Skeletal muscle satellite cell (primary cell): ENCODE measurements at regions not wholly inside any gene's neighbourhood (a gene's known extent, or its start where the extent isn't known, plus 50 kb on each side); places are given as distances from the start of the nearest gene placed in this dataset.
A peak's percentile ranks its signal among the peaks of the same experiment; 100 is the strongest.

Experiments
- H3K27me3 ChIP-seq: 2 replicates; pipeline ENCODE4 v1.7.0; 2013; ENCODE audit warnings: low read length; ENCODE audit not compliant: control insufficient read depth, insufficient read depth
- H3K36me3 ChIP-seq: 2 replicates; pipeline ENCODE4 v1.7.0; 2013; ENCODE audit warnings: mild to moderate bottlenecking, control low read depth, low read length; ENCODE audit not compliant: insufficient read depth
- H3K4me1 ChIP-seq: 2 replicates; pipeline ENCODE4 v1.7.0; 2013; ENCODE audit warnings: low read length; ENCODE audit not compliant: control insufficient read depth, insufficient read depth
- H3K4me2 ChIP-seq: 2 replicates; pipeline ENCODE4 v1.7.0; 2013; ENCODE audit warnings: mild to moderate bottlenecking, low read length
- H3K4me3 ChIP-seq: 2 replicates; pipeline ENCODE4 v1.7.0; 2013; ENCODE audit warnings: low read length
- H3K9ac ChIP-seq: 2 replicates; pipeline ENCODE4 v1.7.0; 2013; ENCODE audit warnings: mild to moderate bottlenecking, low read depth, low read length, moderate library complexity
- H3K9me3 ChIP-seq: replicated peaks from 2 replicates; pipeline ENCODE4 v1.7.0; 2013; ENCODE audit warnings: mild to moderate bottlenecking, control low read depth, low read length

DNA sequence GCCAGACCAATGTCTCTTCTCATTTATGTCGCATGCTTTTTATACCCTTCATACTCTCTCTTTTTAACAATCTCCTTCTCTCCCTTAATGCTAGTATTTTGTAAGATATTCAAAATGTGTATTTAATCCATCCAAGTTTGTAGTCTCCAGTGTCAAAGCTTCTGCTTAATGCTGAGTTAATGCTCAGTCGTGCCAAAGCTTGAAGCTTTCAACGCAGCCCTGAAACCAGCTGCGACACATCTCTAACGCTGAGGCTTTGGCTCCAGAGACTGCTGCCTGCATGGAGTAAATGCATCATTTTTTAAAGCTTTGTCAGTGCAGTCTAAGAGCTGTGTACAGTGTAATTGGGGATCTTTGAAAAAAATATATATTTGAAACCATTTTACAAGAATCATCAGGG is 2108.8 kb upstream of the PIK3C3 start:
- no peaks in the 10 kb centered on the region for H3K36me3 ChIP-seq
- H3K4me1 ChIP-seq, result peaks cover 9% of the 10 kb centered on the region
- H3K27me3 ChIP-seq, result no peaks in the 10 kb centered on the region
- no peak overlapping the region for H3K9ac ChIP-seq
- H3K4me3 ChIP-seq, result no peak overlapping the region
- no peaks in the 10 kb centered on the region for H3K9me3 ChIP-seq
- H3K4me2 ChIP-seq, result no peak overlapping the region

DNA sequence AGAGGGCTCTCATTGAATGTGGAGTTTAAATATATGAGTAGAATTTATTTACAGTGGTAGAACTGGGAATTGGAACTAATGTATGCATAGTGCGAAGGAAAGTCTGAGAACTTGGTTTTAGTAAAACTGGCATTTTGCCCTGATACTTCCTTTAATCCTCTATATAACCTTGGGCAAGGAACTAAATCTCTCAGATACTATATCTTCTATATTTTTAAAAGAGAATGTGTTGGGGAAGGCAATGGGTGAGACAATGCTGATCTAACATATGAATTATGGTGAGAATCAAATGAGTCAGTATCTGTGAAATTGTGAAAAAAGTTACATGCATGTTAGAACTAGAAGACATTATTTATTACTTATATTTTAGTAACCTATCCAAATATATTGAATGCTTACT is 2109.4 kb upstream of the PIK3C3 start:
- H3K4me2 ChIP-seq, result no peak overlapping the region
- H3K36me3 ChIP-seq, result no peaks in the 10 kb centered on the region
- H3K4me1 ChIP-seq, result peaks cover 15% of the 10 kb centered on the region
- no peak overlapping the region for H3K9ac ChIP-seq
- H3K27me3 ChIP-seq, result no peaks in the 10 kb centered on the region
- H3K9me3 ChIP-seq, result peaks cover 4% of the 10 kb centered on the region
- no peak overlapping the region for H3K4me3 ChIP-seq

DNA sequence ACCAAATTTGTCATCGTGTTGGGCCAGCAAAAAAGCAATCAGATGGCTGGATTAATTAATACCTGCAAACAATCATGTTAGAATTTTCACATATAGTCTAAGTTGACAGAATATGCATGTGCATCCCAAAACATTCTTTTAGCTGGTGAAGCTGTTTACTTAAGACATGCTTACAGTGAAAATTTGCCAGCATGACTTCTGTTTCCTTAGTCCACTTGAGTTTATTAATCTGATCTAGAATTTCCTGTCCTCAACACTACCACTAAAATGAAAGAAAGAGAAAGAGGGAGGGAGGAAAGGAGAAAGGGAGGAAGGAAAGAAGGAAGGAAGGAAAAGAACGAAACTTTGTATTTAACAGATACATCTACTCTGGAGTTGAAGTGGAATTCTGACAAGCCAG is 2109.9 kb upstream of the PIK3C3 start:
- H3K9ac ChIP-seq, result no peak overlapping the region
- H3K9me3 ChIP-seq, result peaks cover 4% of the 10 kb centered on the region
- H3K4me2 ChIP-seq, result no peak overlapping the region
- no peaks in the 10 kb centered on the region for H3K36me3 ChIP-seq
- no peak overlapping the region for H3K4me3 ChIP-seq
- H3K4me1 ChIP-seq, result peaks cover 19% of the 10 kb centered on the region
- no peaks in the 10 kb centered on the region for H3K27me3 ChIP-seq

DNA sequence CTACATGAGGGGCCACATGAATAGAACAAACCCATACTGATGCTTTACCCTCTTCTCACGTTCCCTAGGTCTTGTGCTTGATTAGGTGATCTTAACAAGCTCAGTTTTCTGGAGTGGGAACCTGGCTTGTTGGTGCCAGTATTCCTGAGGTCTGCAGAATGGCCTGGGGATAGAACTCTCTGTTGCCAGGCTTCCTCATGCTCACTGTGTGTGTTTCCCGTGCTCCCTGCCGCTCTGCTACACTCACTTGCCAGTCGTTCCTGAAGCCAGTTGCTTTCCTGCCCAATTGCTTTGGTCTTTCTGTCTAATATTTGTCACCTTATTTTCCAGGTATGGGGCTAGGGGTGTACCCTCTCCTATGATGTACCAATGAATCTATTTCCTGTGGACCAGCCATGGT is 2111.5 kb upstream of the PIK3C3 start:
- no peak overlapping the region for H3K4me2 ChIP-seq
- H3K4me3 ChIP-seq, result no peak overlapping the region
- no peak overlapping the region for H3K9ac ChIP-seq
- H3K4me1 ChIP-seq, result peaks cover 26% of the 10 kb centered on the region
- no peaks in the 10 kb centered on the region for H3K27me3 ChIP-seq
- no peaks in the 10 kb centered on the region for H3K36me3 ChIP-seq
- H3K9me3 ChIP-seq, result peaks cover 4% of the 10 kb centered on the region

GRCh38 chr18:39842366-39842914 is 2112.6 kb upstream of the PIK3C3 start:
- Histone ChIP-seq H3K9ac (no peak overlapping the region), H3K4me2 (no peak overlapping the region), H3K27me3 (no peaks in the 10 kb centered on the region), H3K4me3 (no peak overlapping the region), H3K36me3 (no peaks in the 10 kb centered on the region), H3K4me1 (peaks cover 26% of the 10 kb centered on the region), H3K9me3 (peaks cover 4% of the 10 kb centered on the region)

- Histone ChIP-seq H3K27me3 (no peaks in the 10 kb centered on the region), H3K9me3 (peaks cover 4% of the 10 kb centered on the region), H3K36me3 (no peaks in the 10 kb centered on the region), H3K4me1 (peaks cover 26% of the 10 kb centered on the region), H3K4me3 (peak overlapping the region; percentile 75), H3K4me2 (peak overlapping the region; percentile 85), H3K9ac (peak overlapping the region; percentile 79)
These were observed 2113.3 kb upstream of the PIK3C3 start for GRCh38 chr18:39841482-39842365.

DNA sequence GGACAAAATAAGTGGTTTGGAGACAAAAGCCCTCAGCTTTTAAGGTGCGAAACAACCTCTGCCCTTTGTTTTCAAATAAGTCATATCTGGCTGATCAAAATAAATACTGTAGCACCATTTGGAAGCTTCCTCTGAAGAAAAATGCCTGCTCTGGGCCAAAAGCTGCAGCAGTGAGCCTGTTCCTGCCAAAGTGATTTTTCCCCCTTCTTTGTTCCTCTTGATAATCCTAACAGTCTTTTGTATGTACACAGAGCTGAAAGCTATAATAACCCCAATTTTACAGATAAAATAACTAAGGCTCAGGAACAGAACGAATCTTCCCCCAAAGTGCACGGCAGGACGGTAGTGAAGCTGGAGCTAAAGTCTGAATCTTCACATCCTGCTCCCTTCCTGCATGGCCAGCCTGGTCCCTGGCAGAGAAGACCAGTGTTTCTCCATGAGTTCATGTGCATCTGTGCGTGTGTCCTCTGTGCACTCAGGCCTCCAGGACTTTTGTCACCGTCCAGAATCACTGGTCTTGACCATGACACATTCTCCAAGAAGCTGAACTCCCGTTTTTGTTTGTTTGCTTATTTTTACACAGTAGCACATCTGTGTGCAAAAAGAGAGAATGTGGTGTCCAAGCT is 2114.1 kb upstream of the PIK3C3 start:
- H3K4me3 ChIP-seq, result peak overlapping the region; percentile 75
- H3K27me3 ChIP-seq, result no peaks in the 10 kb centered on the region
- H3K9ac ChIP-seq, result peak overlapping the region; percentile 79
- no peaks in the 10 kb centered on the region for H3K36me3 ChIP-seq
- H3K4me2 ChIP-seq, result peak overlapping the region; percentile 85
- H3K4me1 ChIP-seq, result peaks cover 26% of the 10 kb centered on the region
- H3K9me3 ChIP-seq, result peaks cover 4% of the 10 kb centered on the region

- H3K27me3 ChIP-seq, result no peaks in the 10 kb centered on the region
- H3K9ac ChIP-seq, result peak overlapping the region; percentile 79
These were observed 2114.6 kb upstream of the PIK3C3 start for GRCh38 chr18:39840406-39840805.

DNA sequence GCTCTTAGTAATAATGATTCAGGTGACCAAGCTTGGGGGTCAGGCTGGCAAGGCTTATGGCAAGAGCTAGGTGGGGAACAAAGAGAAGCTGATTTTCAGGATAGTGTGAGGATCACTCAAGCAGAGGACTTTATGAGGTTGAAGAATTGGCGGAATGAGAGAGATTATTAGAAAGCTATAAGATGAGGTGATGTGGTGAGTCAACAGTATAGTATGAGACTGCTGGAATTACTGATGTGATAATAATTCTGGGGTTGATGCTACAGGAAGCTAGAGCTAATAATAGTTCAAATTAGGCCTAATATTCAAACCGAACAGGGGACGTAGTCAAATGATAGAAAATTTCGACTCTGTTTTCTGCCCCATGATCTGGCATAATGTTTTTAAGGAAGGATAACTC is 2115.3 kb upstream of the PIK3C3 start:
- no peaks in the 10 kb centered on the region for H3K36me3 ChIP-seq
- H3K4me2 ChIP-seq, result peak overlapping the region; percentile 16
- H3K27me3 ChIP-seq, result no peaks in the 10 kb centered on the region
- H3K9me3 ChIP-seq, result peaks cover 4% of the 10 kb centered on the region
- H3K9ac ChIP-seq, result peak overlapping the region; percentile 29
- no peak overlapping the region for H3K4me3 ChIP-seq
- peaks cover 25% of the 10 kb centered on the region for H3K4me1 ChIP-seq

More at GRCh38 chr18:39840406-39840805, 2114.6 kb upstream of the PIK3C3 start:
- Histone ChIP-seq H3K9me3 (peaks cover 4% of the 10 kb centered on the region), H3K4me2 (peak overlapping the region; percentile 85), H3K4me1 (peaks cover 29% of the 10 kb centered on the region), H3K4me3 (no peak overlapping the region), H3K36me3 (no peaks in the 10 kb centered on the region)

DNA sequence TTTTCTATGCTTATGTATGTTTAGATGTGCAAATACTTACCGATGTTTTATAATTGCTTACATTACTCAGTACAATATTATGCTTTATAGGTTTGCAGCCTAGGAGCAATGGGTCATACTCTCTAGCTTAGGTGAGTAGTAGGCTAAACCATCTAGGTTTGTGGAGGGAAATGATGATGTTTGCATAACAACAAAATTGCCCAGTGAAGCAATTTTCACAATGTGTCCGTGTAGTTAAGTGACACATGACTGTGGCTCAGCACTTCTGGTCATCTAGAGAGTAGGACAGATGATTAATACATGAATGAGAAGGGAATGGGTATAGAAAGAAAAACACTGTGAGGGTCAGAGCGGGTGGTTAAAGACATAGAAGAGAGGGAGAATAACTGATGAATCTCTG is 2116.2 kb upstream of the PIK3C3 start:
- H3K27me3 ChIP-seq, result no peaks in the 10 kb centered on the region
- H3K9ac ChIP-seq, result no peak overlapping the region
- no peak overlapping the region for H3K4me3 ChIP-seq
- no peak overlapping the region for H3K4me2 ChIP-seq
- H3K9me3 ChIP-seq, result peaks cover 4% of the 10 kb centered on the region
- H3K4me1 ChIP-seq, result peaks cover 25% of the 10 kb centered on the region
- no peaks in the 10 kb centered on the region for H3K36me3 ChIP-seq

DNA sequence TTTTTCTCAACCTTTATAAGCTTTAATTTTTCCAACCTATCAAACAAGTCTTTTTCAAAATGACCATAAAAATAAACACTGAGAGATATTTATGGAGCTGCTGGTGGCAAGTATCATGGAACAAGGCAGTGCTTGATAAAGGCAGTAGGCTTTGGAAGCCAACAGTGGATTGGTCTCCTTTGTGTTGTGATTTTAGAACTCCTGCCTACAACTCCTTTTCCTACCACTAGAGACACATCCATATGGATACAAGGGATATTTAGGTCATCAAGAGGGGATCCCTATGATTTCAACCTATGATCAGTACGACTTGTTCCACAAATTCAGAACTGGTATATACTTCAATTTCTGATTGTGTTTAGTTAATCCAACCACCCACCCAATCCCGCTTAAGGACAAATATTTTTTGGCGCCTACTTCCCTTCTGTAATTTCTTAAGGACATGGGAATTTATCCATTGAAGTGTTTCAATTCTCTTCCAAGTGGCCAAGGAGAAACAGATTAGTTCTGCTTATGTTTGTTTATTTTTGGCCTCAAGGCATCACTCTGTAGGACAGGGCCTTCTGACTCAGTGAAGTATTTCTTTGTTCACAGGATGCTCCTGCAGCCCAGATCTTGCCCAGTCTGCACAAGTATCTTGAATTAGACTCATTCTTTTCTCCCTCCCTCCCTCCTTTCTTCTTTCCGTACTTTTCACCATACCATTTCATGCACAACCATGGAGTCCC is 2119.6 kb upstream of the PIK3C3 start:
- H3K4me3 ChIP-seq, result no peak overlapping the region
- no peaks in the 10 kb centered on the region for H3K27me3 ChIP-seq
- H3K4me2 ChIP-seq, result no peak overlapping the region
- H3K36me3 ChIP-seq, result no peaks in the 10 kb centered on the region
- no peaks in the 10 kb centered on the region for H3K9me3 ChIP-seq
- H3K4me1 ChIP-seq, result peaks cover 13% of the 10 kb centered on the region
- no peak overlapping the region for H3K9ac ChIP-seq
